HepG2 (cell line): ENCODE measurements at regions not wholly inside any gene's neighbourhood (a gene's known extent, or its start where the extent isn't known, plus 50 kb on each side); places are given as distances from the start of the nearest gene placed in this dataset.

Experiments
- POLR2A ChIP-seq, 2 experiments: IDR thresholded peaks; 2 replicates each; pipeline ENCODE4 v1.6.1; 2011; ENCODE audit warnings: low read depth in 2 of 2, low read length in 2 of 2, mild to moderate bottlenecking in 1 of 2, moderate library complexity in 1 of 2; ENCODE audit not compliant: insufficient read depth in 1 of 2
- POLR2AphosphoS5 ChIP-seq: IDR thresholded peaks from 2 replicates; pipeline ENCODE4 v1.6.1; 2012; ENCODE audit warnings: low read depth, low read length

DNA sequence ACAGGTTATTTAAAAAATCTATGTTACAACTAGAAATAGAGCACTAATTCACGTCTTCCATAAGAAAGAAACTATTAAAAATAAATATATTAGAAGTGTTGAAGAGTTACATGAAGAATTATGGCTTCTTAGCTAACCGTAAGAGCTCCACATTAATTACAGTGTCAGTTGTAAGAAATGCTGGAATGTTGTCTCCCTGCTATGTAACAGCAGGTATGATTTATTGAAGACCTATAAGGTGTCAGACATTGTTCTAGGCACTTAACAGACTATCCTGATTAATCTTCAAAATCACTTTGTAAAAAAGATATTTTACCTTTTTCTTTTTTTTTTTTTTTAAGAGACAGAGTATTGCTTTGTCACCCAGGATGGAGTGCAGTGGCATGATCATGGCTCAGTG lies 75.8 kb upstream of the NEBL start:
- TF ChIP-seq POLR2A (IDR thresholded peaks at IDR 0.05; ENCODE audit: insufficient read depth in 1 of 2, low read depth in 2 of 2, low read length in 2 of 2), result no peak
- TF ChIP-seq POLR2AphosphoS5, result no peak
